GM12878 (cell line): ENCODE measurements at regions not wholly inside any gene's neighbourhood (a gene's known extent, or its start where the extent isn't known, plus 50 kb on each side); places are given as distances from the start of the nearest gene placed in this dataset.

Source experiments
- NR2C1 ChIP-seq: fragments of 450-650 bp; IDR thresholded peaks from 2 replicates; pipeline ENCODE4 v1.6.1; 2017; ENCODE audit warnings: antibody characterized with exemption, mild to moderate bottlenecking, moderate library complexity
- POLR2AphosphoS5 ChIP-seq: IDR thresholded peaks from 2 replicates; pipeline ENCODE4 v1.6.1; 2011; ENCODE audit warnings: mild to moderate bottlenecking, low read length, inconsistent platforms
- TAF1 ChIP-seq: IDR thresholded peaks from 2 replicates; pipeline ENCODE4 v1.6.1; 2011; ENCODE audit warnings: mild to moderate bottlenecking, low read depth, low read length, borderline replicate concordance
- TBL1XR1 ChIP-seq: IDR thresholded peaks from 2 replicates; pipeline ENCODE4 v1.6.1; 2012; ENCODE audit warnings: low read depth, low read length, improper control_type of control experiment
- ZNF217 ChIP-seq: fragments of 450-650 bp; IDR thresholded peaks from 2 replicates; pipeline ENCODE4 v1.6.1; 2017; ENCODE audit warnings: antibody characterized with exemption, mild to moderate bottlenecking
- TF ChIP-seq, protein P1 (sequence below): IDR thresholded peaks from 2 replicates; pipeline ENCODE4 v1.6.1; 2012; ENCODE audit warnings: low read depth, low read length, improper control_type of control experiment
- TF ChIP-seq, protein P2 (sequence below), 3 experiments: IDR thresholded peaks in 2 of 3; conservative IDR thresholded peaks in 1 of 3; 2 replicates each; pipeline ENCODE4 v1.5.1; 2011; ENCODE audit warnings: low read depth in 3 of 3, low read length in 3 of 3, mild to moderate bottlenecking in 3 of 3, control low read depth in 2 of 3, moderate library complexity in 2 of 3, inconsistent platforms in 1 of 3, mixed read lengths in 1 of 3; ENCODE audit not compliant: control insufficient read depth in 2 of 3, insufficient read depth in 1 of 3; ENCODE audit errors: extremely low read depth in 1 of 3
- TF ChIP-seq, protein P3 (sequence below): fragments of 450-650 bp; conservative IDR thresholded peaks from 2 replicates; pipeline ENCODE4 v1.6.1; 2017; ENCODE audit warnings: mild to moderate bottlenecking, moderate library complexity

DNA sequence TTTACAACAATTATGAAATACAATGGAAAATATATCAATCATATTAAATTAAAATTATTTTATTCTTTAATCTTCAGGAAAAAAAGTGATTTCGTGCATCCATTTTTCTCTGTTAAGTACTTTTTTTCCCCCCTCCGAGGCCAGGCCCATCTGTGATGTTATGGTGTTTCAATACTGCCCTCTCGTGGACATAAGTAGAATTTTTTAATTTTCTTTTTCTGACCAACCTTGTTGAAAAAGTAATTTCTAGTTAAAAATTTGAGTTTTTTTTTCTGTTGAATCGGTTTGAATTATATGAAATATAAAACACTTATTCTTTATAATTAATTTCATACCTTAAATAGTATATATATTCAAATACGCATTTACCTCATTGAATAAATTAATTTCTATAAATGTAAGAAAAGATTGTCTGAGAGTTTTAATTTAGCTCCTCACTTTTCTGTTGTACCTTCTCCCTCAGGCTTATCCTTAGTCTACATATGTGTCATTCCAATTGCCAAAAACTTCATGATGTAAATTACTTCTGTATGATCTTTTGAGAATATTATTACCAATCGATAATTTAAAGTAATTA is 175.8 kb upstream of the TECRL start:
- TF ChIP-seq ZNF217 (no peak), NR2C1 (no peak), TAF1 (no peak), POLR2AphosphoS5 (no peak), TBL1XR1 (no peak)
- TF ChIP-seq, protein P1, sequence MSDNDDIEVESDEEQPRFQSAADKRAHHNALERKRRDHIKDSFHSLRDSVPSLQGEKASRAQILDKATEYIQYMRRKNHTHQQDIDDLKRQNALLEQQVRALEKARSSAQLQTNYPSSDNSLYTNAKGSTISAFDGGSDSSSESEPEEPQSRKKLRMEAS, result no peak
- TF ChIP-seq, protein P2, sequence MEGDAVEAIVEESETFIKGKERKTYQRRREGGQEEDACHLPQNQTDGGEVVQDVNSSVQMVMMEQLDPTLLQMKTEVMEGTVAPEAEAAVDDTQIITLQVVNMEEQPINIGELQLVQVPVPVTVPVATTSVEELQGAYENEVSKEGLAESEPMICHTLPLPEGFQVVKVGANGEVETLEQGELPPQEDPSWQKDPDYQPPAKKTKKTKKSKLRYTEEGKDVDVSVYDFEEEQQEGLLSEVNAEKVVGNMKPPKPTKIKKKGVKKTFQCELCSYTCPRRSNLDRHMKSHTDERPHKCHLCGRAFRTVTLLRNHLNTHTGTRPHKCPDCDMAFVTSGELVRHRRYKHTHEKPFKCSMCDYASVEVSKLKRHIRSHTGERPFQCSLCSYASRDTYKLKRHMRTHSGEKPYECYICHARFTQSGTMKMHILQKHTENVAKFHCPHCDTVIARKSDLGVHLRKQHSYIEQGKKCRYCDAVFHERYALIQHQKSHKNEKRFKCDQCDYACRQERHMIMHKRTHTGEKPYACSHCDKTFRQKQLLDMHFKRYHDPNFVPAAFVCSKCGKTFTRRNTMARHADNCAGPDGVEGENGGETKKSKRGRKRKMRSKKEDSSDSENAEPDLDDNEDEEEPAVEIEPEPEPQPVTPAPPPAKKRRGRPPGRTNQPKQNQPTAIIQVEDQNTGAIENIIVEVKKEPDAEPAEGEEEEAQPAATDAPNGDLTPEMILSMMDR (IDR thresholded peaks at IDR 0.05 in 2 of 3, conservative IDR thresholded peaks at IDR 0.05 in 1 of 3; ENCODE audit: control insufficient read depth in 2 of 3, extremely low read depth in 1 of 3, insufficient read depth in 1 of 3, low read depth in 3 of 3, low read length in 3 of 3), result peak; percentile 46 to 50 (median 49); a peak in 5 of 6 replicates
- TF ChIP-seq, protein P3, sequence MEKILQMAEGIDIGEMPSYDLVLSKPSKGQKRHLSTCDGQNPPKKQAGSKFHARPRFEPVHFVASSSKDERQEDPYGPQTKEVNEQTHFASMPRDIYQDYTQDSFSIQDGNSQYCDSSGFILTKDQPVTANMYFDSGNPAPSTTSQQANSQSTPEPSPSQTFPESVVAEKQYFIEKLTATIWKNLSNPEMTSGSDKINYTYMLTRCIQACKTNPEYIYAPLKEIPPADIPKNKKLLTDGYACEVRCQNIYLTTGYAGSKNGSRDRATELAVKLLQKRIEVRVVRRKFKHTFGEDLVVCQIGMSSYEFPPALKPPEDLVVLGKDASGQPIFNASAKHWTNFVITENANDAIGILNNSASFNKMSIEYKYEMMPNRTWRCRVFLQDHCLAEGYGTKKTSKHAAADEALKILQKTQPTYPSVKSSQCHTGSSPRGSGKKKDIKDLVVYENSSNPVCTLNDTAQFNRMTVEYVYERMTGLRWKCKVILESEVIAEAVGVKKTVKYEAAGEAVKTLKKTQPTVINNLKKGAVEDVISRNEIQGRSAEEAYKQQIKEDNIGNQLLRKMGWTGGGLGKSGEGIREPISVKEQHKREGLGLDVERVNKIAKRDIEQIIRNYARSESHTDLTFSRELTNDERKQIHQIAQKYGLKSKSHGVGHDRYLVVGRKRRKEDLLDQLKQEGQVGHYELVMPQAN, result no peak
